SK-N-SH treated with all-trans-retinoic acid at 6 μM for 48 hours (cell line): ENCODE measurements at regions not wholly inside any gene's neighbourhood (a gene's known extent, or its start where the extent isn't known, plus 50 kb on each side); places are given as distances from the start of the nearest gene placed in this dataset.

Source experiments
- ARNTL ChIP-seq: fragments of 450-650 bp; formaldehyde crosslinking; IDR thresholded peaks from 2 replicates; pipeline ENCODE4 v1.5.0; 2020; ENCODE audit warnings: low read depth, mild to moderate bottlenecking, moderate library complexity, borderline replicate concordance
- CSDC2 ChIP-seq: fragments of 250-450 bp; sonication (Bioruptor Pico); IDR thresholded peaks from 2 replicates; pipeline ENCODE4 v1.5.0; 2020; ENCODE audit warnings: mild to moderate bottlenecking, moderate library complexity
- GLIS3 ChIP-seq: fragments of 250-450 bp; sonication (Bioruptor Pico); IDR thresholded peaks from 2 replicates; pipeline ENCODE4 v1.5.0; 2020; ENCODE audit warnings: mild to moderate bottlenecking, moderate library complexity
- ISL1 ChIP-seq: fragments of 250-450 bp; sonication (Bioruptor Pico); IDR thresholded peaks from 2 replicates; pipeline ENCODE4 v2.1.2; 2022; ENCODE audit warnings: mild to moderate bottlenecking, moderate library complexity
- RARB ChIP-seq: fragments of 250-450 bp; sonication (Bioruptor Pico); IDR thresholded peaks from 2 replicates; pipeline ENCODE4 v1.8.0; 2021; ENCODE audit warnings: mild to moderate bottlenecking, moderate library complexity
- SNAI2 ChIP-seq: fragments of 250-450 bp; sonication (Bioruptor Pico); IDR thresholded peaks from 2 replicates; pipeline ENCODE4 v1.5.0; 2020; ENCODE audit warnings: mild to moderate bottlenecking, moderate library complexity
- TOX ChIP-seq: fragments of 250-450 bp; sonication (Bioruptor Pico); IDR thresholded peaks from 2 replicates; pipeline ENCODE4 v1.8.0; 2021; ENCODE audit warnings: mild to moderate bottlenecking, moderate library complexity, borderline replicate concordance
- ZFP3 ChIP-seq: fragments of 250-450 bp; sonication (Bioruptor Pico); IDR thresholded peaks from 2 replicates; pipeline ENCODE4 v1.5.0; 2020; ENCODE audit warnings: mild to moderate bottlenecking, moderate library complexity
- ZFP30 ChIP-seq: fragments of 450-650 bp; formaldehyde crosslinking; IDR thresholded peaks from 2 replicates; pipeline ENCODE4 v1.5.0; 2022; ENCODE audit warnings: mild to moderate bottlenecking, moderate library complexity
- ZNF70 ChIP-seq: fragments of 450-650 bp; formaldehyde crosslinking; IDR thresholded peaks from 2 replicates; pipeline ENCODE4 v1.5.0; 2020; ENCODE audit warnings: mild to moderate bottlenecking, moderate library complexity
- TF ChIP-seq, protein P1 (sequence below): fragments of 250-450 bp; sonication (Bioruptor Pico); IDR thresholded peaks from 2 replicates; pipeline ENCODE4 v1.8.0; 2020; ENCODE audit warnings: mild to moderate bottlenecking, moderate library complexity, borderline replicate concordance
- TF ChIP-seq, protein P2 (sequence below): fragments of 250-450 bp; sonication (Bioruptor Pico); IDR thresholded peaks from 2 replicates; pipeline ENCODE4 v1.5.1; 2021; ENCODE audit warnings: mild to moderate bottlenecking, moderate library complexity
- TF ChIP-seq, protein P3 (sequence below): fragments of 250-450 bp; sonication (Bioruptor Pico); IDR thresholded peaks from 2 replicates; pipeline ENCODE4 v1.5.1; 2020; ENCODE audit warnings: low read depth, mild to moderate bottlenecking, moderate library complexity

DNA sequence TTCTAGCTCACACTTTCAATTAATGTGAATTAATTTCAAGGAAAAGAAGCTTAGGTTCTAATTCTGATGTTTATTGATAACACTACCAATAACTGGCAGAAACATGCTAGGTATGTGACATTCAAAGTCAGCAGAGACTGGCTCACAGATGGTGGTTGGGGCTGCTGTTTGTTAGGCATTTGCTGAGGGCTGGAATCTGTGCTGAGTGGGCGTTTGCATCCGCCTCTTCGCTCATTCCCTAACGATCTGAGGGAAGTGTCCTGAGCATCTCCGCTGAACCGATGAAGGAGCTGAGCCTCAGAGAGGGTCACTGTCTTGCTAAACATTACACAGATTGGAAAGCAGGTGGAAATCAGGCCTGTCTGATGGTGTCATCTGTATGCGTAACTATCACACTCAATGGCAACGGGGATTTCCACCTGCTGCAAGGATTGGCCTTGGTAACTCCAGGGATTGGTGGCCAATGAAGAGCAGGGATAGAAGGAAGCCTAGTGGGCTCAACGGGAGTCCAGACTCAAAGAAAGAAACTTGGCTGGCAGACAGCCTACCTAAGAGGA is 338.9 kb downstream of the TEX29 start:
- TF ChIP-seq RARB (CRISPR knock-in tag) (no peak), ZFP30 (no peak), GLIS3 (CRISPR knock-in tag) (no peak), ISL1 (CRISPR knock-in tag) (no peak), ARNTL (CRISPR knock-in tag) (no peak), CSDC2 (no peak), ZFP3 (CRISPR knock-in tag) (no peak), ZNF70 (CRISPR knock-in tag) (no peak), TOX (no peak), SNAI2 (CRISPR knock-in tag) (no peak)
- TF ChIP-seq, protein P1, sequence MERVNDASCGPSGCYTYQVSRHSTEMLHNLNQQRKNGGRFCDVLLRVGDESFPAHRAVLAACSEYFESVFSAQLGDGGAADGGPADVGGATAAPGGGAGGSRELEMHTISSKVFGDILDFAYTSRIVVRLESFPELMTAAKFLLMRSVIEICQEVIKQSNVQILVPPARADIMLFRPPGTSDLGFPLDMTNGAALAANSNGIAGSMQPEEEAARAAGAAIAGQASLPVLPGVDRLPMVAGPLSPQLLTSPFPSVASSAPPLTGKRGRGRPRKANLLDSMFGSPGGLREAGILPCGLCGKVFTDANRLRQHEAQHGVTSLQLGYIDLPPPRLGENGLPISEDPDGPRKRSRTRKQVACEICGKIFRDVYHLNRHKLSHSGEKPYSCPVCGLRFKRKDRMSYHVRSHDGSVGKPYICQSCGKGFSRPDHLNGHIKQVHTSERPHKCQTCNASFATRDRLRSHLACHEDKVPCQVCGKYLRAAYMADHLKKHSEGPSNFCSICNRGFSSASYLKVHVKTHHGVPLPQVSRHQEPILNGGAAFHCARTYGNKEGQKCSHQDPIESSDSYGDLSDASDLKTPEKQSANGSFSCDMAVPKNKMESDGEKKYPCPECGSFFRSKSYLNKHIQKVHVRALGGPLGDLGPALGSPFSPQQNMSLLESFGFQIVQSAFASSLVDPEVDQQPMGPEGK (CRISPR knock-in tag), result no peak
- TF ChIP-seq, protein P2, sequence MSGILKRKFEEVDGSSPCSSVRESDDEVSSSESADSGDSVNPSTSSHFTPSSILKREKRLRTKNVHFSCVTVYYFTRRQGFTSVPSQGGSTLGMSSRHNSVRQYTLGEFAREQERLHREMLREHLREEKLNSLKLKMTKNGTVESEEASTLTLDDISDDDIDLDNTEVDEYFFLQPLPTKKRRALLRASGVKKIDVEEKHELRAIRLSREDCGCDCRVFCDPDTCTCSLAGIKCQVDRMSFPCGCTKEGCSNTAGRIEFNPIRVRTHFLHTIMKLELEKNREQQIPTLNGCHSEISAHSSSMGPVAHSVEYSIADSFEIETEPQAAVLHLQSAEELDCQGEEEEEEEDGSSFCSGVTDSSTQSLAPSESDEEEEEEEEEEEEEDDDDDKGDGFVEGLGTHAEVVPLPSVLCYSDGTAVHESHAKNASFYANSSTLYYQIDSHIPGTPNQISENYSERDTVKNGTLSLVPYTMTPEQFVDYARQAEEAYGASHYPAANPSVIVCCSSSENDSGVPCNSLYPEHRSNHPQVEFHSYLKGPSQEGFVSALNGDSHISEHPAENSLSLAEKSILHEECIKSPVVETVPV (CRISPR knock-in tag), result no peak
- TF ChIP-seq, protein P3, sequence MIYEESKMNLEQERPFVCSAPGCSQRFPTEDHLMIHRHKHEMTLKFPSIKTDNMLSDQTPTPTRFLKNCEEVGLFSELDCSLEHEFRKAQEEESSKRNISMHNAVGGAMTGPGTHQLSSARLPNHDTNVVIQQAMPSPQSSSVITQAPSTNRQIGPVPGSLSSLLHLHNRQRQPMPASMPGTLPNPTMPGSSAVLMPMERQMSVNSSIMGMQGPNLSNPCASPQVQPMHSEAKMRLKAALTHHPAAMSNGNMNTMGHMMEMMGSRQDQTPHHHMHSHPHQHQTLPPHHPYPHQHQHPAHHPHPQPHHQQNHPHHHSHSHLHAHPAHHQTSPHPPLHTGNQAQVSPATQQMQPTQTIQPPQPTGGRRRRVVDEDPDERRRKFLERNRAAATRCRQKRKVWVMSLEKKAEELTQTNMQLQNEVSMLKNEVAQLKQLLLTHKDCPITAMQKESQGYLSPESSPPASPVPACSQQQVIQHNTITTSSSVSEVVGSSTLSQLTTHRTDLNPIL, result no peak
